BLaER1 (cell line): ENCODE measurements at regions not wholly inside any gene's neighbourhood (a gene's known extent, or its start where the extent isn't known, plus 50 kb on each side); places are given as distances from the start of the nearest gene placed in this dataset.
A peak's percentile ranks its signal among the peaks of the same experiment; 100 is the strongest.

Experiments used
- H3K27ac ChIP-seq: shearing (Covaris generic); formaldehyde crosslinking; 2 replicates; pipeline ENCODE4 v1.8.1; 2022
- H3K27me3 ChIP-seq: shearing (Covaris generic); formaldehyde crosslinking; 2 replicates; pipeline ENCODE4 v1.8.1; 2022
- H3K36me3 ChIP-seq: shearing (Covaris generic); formaldehyde crosslinking; 2 replicates; pipeline ENCODE4 v1.8.1; 2022
- H3K4me1 ChIP-seq: shearing (Covaris generic); formaldehyde crosslinking; 2 replicates; pipeline ENCODE4 v1.8.1; 2022
- H3K4me2 ChIP-seq: shearing (Covaris generic); formaldehyde crosslinking; 2 replicates; pipeline ENCODE4 v1.8.1; 2022
- H3K4me3 ChIP-seq: shearing (Covaris generic); formaldehyde crosslinking; 2 replicates; pipeline ENCODE4 v1.8.1; 2022
- H3K9ac ChIP-seq: shearing (Covaris generic); formaldehyde crosslinking; 2 replicates; pipeline ENCODE4 v1.8.1; 2022
- H3K9me3 ChIP-seq: shearing (Covaris generic); formaldehyde crosslinking; 2 replicates; pipeline ENCODE4 v1.8.1; 2022
- H4K20me1 ChIP-seq: shearing (Covaris generic); formaldehyde crosslinking; 2 replicates; pipeline ENCODE4 v1.8.1; 2022
- Cebpa-rat ChIP-seq: shearing (Covaris generic); IDR thresholded peaks from 2 replicates; pipeline ENCODE4 v1.8.1; 2022

- no peak overlapping the region for H3K4me3 ChIP-seq
- H3K27ac ChIP-seq = no peak overlapping the region
- no peak overlapping the region for H3K4me2 ChIP-seq
- no peaks in the 10 kb centered on the region for H3K9me3 ChIP-seq
- no peak overlapping the region for H3K9ac ChIP-seq
- peaks cover 6% of the 10 kb centered on the region for H3K4me1 ChIP-seq
- TF ChIP-seq Cebpa-rat = no peak
- H3K27me3 ChIP-seq = no peaks in the 10 kb centered on the region
- H3K36me3 ChIP-seq = no peaks in the 10 kb centered on the region
- no peaks in the 10 kb centered on the region for H4K20me1 ChIP-seq
Observed at GRCh38 chr6:6906570-6907213, 201.1 kb upstream of the RREB1 start.

- H3K4me1 ChIP-seq = peaks cover 6% of the 10 kb centered on the region
- no peaks in the 10 kb centered on the region for H3K27me3 ChIP-seq
- no peak overlapping the region for H3K4me2 ChIP-seq
- no peak overlapping the region for H3K4me3 ChIP-seq
- no peak overlapping the region for H3K9ac ChIP-seq
- H3K27ac ChIP-seq = no peak overlapping the region
- H3K9me3 ChIP-seq = no peaks in the 10 kb centered on the region
- no peak for TF ChIP-seq Cebpa-rat
- no peaks in the 10 kb centered on the region for H4K20me1 ChIP-seq
- H3K36me3 ChIP-seq = no peaks in the 10 kb centered on the region
Observed at GRCh38 chr6:6907286-6907685, 200.5 kb upstream of the RREB1 start.

- no peak overlapping the region for H3K4me3 ChIP-seq
- H3K9me3 ChIP-seq = no peaks in the 10 kb centered on the region
- H3K9ac ChIP-seq = no peak overlapping the region
- no peaks in the 10 kb centered on the region for H3K27me3 ChIP-seq
- H3K4me1 ChIP-seq = peaks cover 13% of the 10 kb centered on the region
- TF ChIP-seq Cebpa-rat = no peak
- H3K27ac ChIP-seq = no peak overlapping the region
- no peaks in the 10 kb centered on the region for H4K20me1 ChIP-seq
- no peak overlapping the region for H3K4me2 ChIP-seq
- no peaks in the 10 kb centered on the region for H3K36me3 ChIP-seq
Observed at GRCh38 chr6:6908121-6908520, 199.6 kb upstream of the RREB1 start.

GRCh38 chr6:6909111-6909510 is 198.7 kb upstream of the RREB1 start:
- Histone ChIP-seq H3K27ac (no peak overlapping the region), H3K4me2 (no peak overlapping the region), H3K4me3 (no peak overlapping the region), H3K27me3 (no peaks in the 10 kb centered on the region), H3K4me1 (peaks cover 20% of the 10 kb centered on the region), H3K9ac (no peak overlapping the region), H3K36me3 (no peaks in the 10 kb centered on the region), H4K20me1 (no peaks in the 10 kb centered on the region), H3K9me3 (no peaks in the 10 kb centered on the region)
- no peak for TF ChIP-seq Cebpa-rat

GRCh38 chr6:6910734-6911295 is 196.9 kb upstream of the RREB1 start:
- no peak overlapping the region for H3K4me3 ChIP-seq
- no peaks in the 10 kb centered on the region for H3K27me3 ChIP-seq
- no peaks in the 10 kb centered on the region for H3K9me3 ChIP-seq
- no peaks in the 10 kb centered on the region for H3K36me3 ChIP-seq
- no peak overlapping the region for H3K9ac ChIP-seq
- H3K27ac ChIP-seq = no peak overlapping the region
- TF ChIP-seq Cebpa-rat = no peak
- peaks cover 23% of the 10 kb centered on the region for H3K4me1 ChIP-seq
- H3K4me2 ChIP-seq = no peak overlapping the region
- no peaks in the 10 kb centered on the region for H4K20me1 ChIP-seq

- H3K27ac ChIP-seq = no peak overlapping the region
- no peaks in the 10 kb centered on the region for H4K20me1 ChIP-seq
- no peak overlapping the region for H3K9ac ChIP-seq
- no peaks in the 10 kb centered on the region for H3K27me3 ChIP-seq
- TF ChIP-seq Cebpa-rat = no peak
- H3K4me3 ChIP-seq = no peak overlapping the region
- H3K4me1 ChIP-seq = peaks cover 25% of the 10 kb centered on the region
- H3K4me2 ChIP-seq = no peak overlapping the region
- H3K9me3 ChIP-seq = no peaks in the 10 kb centered on the region
- no peaks in the 10 kb centered on the region for H3K36me3 ChIP-seq
Observed at GRCh38 chr6:6911391-6911790, 196.4 kb upstream of the RREB1 start.

GRCh38 chr6:6912817-6913744 is 194.7 kb upstream of the RREB1 start:
- TF ChIP-seq Cebpa-rat = no peak
- H3K36me3 ChIP-seq = no peaks in the 10 kb centered on the region
- no peak overlapping the region for H3K27ac ChIP-seq

GRCh38 chr6:6915219-6915618 is 192.5 kb upstream of the RREB1 start:
- Histone ChIP-seq H3K4me2 (peak overlapping the region; percentile 64), H3K4me1 (peaks cover 32% of the 10 kb centered on the region), H4K20me1 (no peaks in the 10 kb centered on the region), H3K9ac (0 out of 2 replicates have a peak overlapping the region, but pooled peaks have one; percentile 5), H3K4me3 (no peak overlapping the region), H3K27ac (no peak overlapping the region), H3K27me3 (no peaks in the 10 kb centered on the region), H3K36me3 (no peaks in the 10 kb centered on the region), H3K9me3 (no peaks in the 10 kb centered on the region)
- no peak for TF ChIP-seq Cebpa-rat

More at GRCh38 chr6:6912817-6913744, 194.7 kb upstream of the RREB1 start:
- Histone ChIP-seq H3K4me1 (peaks cover 27% of the 10 kb centered on the region), H3K9me3 (no peaks in the 10 kb centered on the region), H3K9ac (no peak overlapping the region), H3K27me3 (no peaks in the 10 kb centered on the region), H3K4me2 (peak overlapping the region; percentile 28), H4K20me1 (no peaks in the 10 kb centered on the region), H3K4me3 (no peak overlapping the region)

GRCh38 chr6:6915813-6916547 is 191.8 kb upstream of the RREB1 start:
- H3K9ac ChIP-seq = 0 out of 2 replicates have a peak overlapping the region, but pooled peaks have one; percentile 5
- TF ChIP-seq Cebpa-rat = no peak

More at GRCh38 chr6:6915813-6916547, 191.8 kb upstream of the RREB1 start:
- no peaks in the 10 kb centered on the region for H4K20me1 ChIP-seq
- H3K4me2 ChIP-seq = peak overlapping the region; percentile 64
- H3K27ac ChIP-seq = no peak overlapping the region
- no peaks in the 10 kb centered on the region for H3K9me3 ChIP-seq
- H3K4me3 ChIP-seq = no peak overlapping the region
- peaks cover 32% of the 10 kb centered on the region for H3K4me1 ChIP-seq
- H3K27me3 ChIP-seq = no peaks in the 10 kb centered on the region
- no peaks in the 10 kb centered on the region for H3K36me3 ChIP-seq
